ENCODE measurements at regions not wholly inside any gene's neighbourhood (a gene's known extent, or its start where the extent isn't known, plus 50 kb on each side); places are given as distances from the start of the nearest gene placed in this dataset.

- TF ChIP-seq POLR2A (IDR thresholded peaks at IDR 0.05) (no peak), POLR2AphosphoS5 (IDR thresholded peaks at IDR 0.05) (no peak), CTCF (IDR thresholded peaks at IDR 0.05 in 8 of 11, conservative IDR thresholded peaks at IDR 0.05 in 3 of 11) (no peak)
Observed at GRCh38 chr20:4533368-4534133, 152.7 kb upstream of the PRNP start.
